GM21390 (cell line): ENCODE measurements at regions not wholly inside any gene's neighbourhood (a gene's known extent, or its start where the extent isn't known, plus 50 kb on each side); places are given as distances from the start of the nearest gene placed in this dataset.

Experiments used
- ATAC-seq: cut with Tn5 transposase; IDR thresholded peaks from one replicate; pipeline ENCODE4 v1.9.1; 2021; ENCODE audit not compliant: unreplicated experiment

DNA sequence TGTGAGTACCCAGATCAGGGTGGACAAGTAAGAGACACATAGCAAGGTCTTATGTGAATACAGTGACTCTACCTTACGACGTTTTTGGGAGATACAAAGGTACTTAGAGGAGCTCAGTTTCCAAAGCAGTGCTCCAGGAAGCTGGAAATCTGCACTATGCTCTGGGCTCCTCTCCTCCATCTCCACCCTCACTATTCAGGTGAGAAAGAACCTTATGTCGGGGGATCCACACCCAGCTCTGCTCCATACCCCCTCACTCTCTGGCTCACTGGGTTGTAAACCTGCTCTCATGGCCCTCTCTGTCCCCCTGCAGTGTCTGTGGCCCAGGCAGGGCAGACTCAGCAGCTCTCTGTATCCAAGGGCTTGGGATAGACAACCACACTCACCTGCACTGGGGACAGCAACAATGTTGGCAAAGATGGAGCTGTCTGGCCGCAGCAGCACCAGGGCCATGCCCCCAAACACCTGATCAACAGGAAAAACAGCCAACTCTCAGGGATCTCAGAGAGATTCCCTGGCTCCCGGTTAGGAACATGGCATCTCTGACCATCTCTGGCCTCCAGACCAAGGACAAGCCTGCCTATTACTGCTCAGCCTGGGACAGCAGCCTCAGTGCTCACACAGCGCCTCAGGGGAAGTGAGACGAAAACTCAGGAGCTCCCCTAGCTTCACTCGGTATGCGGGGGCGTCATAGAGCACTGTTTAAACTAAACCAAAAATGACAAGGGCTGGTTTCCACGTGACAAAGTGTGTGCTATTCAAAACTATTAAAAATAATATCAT lies 60.9 kb upstream of the TOP3B start:
- ATAC-seq = no peak

GRCh38 chr22:22042599-22043295 lies 60.2 kb upstream of the TOP3B start:
- no peak for ATAC-seq

GRCh38 chr22:22042009-22042408 lies 59.4 kb upstream of the TOP3B start:
- no peak for ATAC-seq

GRCh38 chr22:22040908-22041307 lies 58.3 kb upstream of the TOP3B start:
- no peak for ATAC-seq

DNA sequence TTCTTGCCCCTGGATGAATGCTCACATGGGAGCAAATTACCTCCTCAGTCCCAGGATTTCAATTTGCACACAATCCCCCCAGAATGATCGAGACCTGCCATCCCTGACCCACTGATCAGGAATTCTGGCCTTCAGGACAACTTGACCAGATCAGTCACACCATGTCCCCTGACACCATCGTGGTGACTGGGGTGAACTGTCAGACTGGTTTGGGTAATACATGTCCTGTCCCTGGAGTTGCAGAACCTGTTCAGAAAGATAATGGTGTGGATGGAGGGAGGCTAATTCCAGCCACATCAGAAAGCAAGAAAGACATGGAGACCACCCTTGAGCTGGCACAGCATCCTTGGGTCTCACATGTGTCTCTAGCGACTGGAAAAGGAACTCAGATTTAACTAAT lies 57.9 kb upstream of the TOP3B start:
- ATAC-seq = no peak

DNA sequence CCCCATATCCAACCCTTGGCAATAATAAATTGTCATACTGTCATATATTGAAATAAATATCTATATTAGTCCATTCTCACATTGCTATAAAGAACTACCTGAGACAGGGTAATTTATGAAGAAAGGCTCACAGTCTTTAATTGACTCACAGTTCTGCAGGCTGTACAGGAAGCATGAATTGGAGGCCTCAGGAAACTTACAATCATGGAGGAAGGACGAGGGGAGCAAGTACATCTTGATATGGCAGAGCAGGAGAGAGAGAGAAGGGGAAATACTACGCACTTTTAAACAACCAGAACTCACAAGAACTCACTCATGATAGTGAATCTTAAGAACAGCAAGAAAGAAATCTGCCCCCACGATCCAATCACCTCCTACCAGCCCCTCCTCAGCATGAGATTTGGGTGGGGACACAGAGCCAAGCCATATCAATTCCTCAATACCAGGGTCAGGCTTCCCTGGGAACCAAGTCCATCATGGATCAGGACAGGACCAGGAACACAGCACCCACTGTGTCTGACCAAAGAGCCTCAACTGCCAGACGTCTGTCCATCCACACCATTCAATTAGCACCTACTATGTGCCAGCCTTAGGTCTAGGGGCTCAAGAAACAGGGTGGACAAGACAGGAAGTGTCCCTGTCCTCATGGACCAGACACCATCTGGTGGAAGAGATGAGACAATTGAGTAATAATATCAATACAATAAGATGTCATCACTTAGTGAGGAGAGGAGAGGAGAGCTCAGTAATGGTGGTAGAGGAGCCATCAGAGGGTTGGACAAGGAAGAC lies 56.9 kb upstream of the TOP3B start:
- ATAC-seq = no peak

- ATAC-seq = no peak
Measured at GRCh38 chr22:22038178-22038880, 55.7 kb upstream of the TOP3B start.

DNA sequence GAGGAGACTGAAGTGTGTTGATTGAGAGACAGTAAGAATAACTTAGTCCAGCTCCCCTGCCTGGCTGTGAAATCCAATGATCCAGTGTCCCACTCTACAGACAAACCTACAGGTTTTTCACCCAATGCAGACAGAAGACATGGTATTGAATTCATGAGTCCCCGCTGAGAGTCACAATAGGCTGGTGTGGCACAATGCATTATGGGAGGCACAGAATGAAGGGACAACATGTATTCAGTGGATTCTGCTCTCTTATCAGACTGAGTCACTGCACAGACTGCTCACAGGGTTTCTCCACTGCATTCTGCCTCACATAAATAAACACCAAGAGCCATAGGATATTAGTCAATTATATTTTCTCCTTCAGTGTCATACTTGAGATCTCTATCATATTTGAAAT lies 55.2 kb upstream of the TOP3B start:
- no peak for ATAC-seq

DNA sequence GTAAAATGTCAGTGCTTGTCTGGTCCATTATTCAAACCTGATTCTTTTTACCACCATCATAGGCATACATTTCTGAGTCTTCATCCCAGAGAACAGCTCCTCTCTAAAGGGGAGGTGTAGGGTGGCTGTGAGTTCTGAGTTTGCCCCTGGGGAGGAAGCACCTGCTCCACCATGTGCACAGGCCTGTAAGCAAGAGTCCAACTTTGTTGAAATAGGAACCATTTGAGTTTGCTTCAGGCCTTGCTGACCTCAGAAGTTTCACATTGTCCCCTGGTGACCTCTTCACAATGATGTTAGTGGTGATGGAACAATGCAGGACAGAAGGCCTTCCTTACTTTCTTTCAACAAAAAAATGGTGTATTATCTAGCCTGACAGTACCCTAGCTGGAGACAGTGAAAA lies 54.6 kb upstream of the TOP3B start:
- no peak for ATAC-seq

DNA sequence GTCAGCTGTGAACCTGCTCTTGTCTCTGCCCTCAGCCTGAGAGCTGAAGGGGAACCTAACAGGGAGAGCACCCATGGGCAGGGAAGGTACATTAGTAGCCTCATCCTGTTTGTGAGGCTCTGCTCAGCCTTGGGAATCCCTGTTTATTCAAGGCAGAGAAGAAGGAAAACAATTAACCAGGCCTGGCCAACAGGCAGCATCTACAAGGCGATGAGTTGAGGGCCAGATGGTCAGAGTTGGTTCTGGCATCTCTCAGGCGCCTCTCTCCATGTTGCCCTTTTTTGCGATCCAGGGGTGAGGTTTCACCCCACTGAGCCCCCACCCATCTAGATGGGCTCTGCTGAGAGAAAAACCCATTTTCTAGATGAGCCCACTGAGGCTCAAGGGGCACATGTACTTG lies 54.0 kb upstream of the TOP3B start:
- ATAC-seq = no peak

DNA sequence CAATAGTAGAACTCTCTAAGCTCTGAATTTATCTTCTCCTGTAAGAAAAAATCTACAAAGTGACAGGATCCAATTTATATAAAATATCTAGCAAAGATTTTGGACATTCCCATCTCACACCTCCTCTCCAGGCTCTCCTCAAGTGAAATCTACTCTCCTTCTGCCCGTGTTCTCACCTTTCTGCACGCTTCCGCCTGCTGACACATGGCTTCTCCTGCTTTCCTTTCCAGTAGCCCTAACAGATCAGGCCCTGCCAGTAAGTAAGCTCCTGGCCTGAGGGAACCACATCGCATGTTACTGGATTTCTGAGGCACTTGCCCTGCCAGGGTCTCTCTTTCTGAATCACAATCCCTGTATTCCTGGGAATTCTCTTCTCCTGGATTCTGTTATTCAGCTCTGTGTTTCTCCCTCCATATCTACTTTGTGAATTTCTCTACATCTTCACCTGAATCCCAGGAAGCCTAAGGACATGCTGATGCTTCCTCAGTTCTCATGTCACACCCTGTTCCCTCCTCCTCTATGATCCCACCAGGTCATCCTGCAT lies 53.3 kb upstream of the TOP3B start:
- ATAC-seq = no peak

DNA sequence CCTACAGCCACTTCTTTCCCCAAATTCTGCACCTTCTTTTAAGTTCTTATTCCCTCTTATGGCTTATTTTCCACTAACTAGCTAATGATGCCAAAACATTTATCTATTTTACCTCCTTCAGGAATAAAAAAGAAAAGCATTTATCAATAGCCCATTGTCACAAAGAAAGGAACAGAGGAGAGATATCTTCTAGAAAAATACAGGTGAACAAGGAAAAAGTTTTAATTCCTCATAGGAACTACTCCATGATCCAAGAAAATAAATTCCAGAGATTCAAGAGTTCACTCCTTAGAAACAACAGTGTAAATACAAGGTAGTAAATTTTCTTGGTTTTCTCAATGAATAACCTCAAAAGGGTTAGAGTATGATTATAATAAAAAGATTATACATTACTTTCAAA lies 52.6 kb upstream of the TOP3B start:
- ATAC-seq = no peak

DNA sequence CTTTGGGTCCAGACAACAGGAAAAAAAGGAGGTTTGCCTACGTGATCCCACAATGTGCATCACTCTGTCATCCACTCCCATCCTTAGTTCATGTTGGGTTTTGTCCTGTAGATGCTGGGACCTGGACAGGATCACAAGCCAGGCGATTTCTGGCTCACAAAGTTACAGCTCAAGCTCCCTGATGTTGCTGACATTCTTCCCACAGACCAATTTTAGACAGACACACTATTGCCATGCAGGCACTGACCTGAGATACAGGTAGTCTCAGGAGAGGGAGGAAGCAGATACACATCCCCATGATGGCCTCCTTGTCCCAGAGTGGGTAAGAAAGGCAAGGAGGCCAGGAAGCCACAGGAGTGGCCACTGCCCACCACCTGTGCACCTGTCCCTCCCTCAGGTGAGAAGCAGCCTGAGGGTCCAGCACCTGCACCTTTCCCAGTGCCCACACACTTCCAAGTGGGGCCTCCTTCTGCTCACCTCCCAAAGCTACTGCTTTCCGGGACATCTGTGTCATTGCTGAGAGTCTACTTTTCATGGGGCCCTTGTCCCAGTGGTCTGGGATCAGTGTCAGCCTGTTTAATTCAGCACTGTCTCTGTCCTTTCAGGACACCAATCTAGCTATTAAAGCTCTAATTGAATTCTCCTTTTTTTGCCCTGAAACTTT lies 52.0 kb upstream of the TOP3B start:
- ATAC-seq = no peak

- no peak for ATAC-seq
Measured at GRCh38 chr22:22033803-22034468, 51.3 kb upstream of the TOP3B start.

DNA sequence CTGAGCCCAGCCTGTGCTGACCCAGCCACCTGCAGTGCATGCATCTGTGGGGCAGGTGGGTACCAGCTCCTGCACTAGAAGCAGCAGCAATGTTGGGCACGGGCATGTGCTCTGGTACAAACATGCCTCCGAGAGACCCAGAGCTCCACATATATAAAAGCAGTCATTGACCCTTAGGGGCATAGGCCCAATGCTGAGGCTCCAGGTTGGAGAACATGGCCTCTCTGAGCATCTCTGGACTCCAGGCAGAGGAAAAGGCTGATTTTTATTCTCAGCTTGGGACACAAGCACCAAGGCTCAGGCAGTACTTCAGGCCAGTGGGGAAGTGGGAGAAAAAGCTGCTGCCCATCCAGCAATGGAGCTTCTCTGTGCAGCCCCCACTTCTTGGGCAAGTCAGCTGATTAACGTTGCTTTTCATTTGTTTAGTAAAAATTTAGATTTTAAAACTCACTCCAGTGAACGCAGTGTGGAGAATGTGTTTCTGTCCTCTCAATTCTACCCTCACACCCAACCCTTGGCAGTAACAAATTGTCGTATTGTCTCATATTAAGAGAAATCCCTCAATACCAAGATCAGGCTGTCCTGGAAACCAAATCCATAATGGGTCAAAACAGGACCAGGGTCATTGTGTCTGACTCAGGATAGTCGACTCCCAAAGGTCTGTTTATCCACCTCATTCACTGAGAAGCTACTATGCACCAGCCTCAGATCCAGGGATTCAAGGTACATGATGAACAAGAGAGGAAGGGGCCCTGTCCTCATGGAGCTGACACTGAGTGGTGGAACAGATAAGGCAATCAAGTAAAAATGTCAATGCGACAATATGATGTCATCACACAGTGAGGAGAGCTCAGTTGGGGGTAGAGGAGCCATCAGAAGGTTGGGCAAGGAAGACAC lies 50.6 kb upstream of the TOP3B start:
- ATAC-seq = no peak

GRCh38 chr22:22032099-22032905 lies 49.7 kb upstream of the TOP3B start:
- ATAC-seq = no peak
